Neural cell (in vitro differentiated cells): ENCODE measurements at regions not wholly inside any gene's neighbourhood (a gene's known extent, or its start where the extent isn't known, plus 50 kb on each side); places are given as distances from the start of the nearest gene placed in this dataset.
A peak's percentile ranks its signal among the peaks of the same experiment; 100 is the strongest.

ENCODE experiments used
- H2AFZ ChIP-seq: fragments of 200-600, 300-800 bp; sonication (generic), shearing (Covaris generic); 2 replicates; pipeline ENCODE4 v1.6.0; 2014; ENCODE audit warnings: low read depth, mild to moderate bottlenecking, antibody characterized with exemption, low read length, moderate library complexity
- H3F3A ChIP-seq: fragments of 200-600 bp; shearing (Covaris generic); 2 replicates; pipeline ENCODE4 v1.6.1; 2016; ENCODE audit warnings: mild to moderate bottlenecking, moderate library complexity, mixed read lengths, antibody characterized with exemption, low read length; ENCODE audit not compliant: insufficient read depth, poor library complexity, severe bottlenecking
- H3K27ac ChIP-seq: fragments of 200-600, 300-800 bp; sonication (generic), shearing (Covaris generic); 2 replicates; pipeline ENCODE4 v1.5.1; 2014; ENCODE audit warnings: mild to moderate bottlenecking, low read length, moderate library complexity
- H3K27me3 ChIP-seq: fragments of 300-800, 200-600 bp; sonication (generic), shearing (Covaris generic); 2 replicates; pipeline ENCODE4 v1.6.0; 2014; ENCODE audit warnings: mild to moderate bottlenecking, low read depth, low read length, moderate library complexity; ENCODE audit not compliant: insufficient read depth
- H3K36me3 ChIP-seq: fragments of 300-800, 200-600 bp; sonication (generic), shearing (Covaris generic); 2 replicates; pipeline ENCODE4 v1.5.1; 2014; ENCODE audit warnings: mild to moderate bottlenecking, antibody characterized with exemption, low read length, moderate library complexity; ENCODE audit not compliant: insufficient read depth
- H3K4me2 ChIP-seq: fragments of 300-800, 200-600 bp; sonication (generic), shearing (Covaris generic); 2 replicates; pipeline ENCODE4 v1.6.0; 2014; ENCODE audit warnings: mild to moderate bottlenecking, low read length
- H3K4me3 ChIP-seq: fragments of 300-800, 200-600 bp; sonication (generic), shearing (Covaris generic); 2 replicates; pipeline ENCODE4 v1.5.1; 2014; ENCODE audit warnings: mild to moderate bottlenecking, low read length, moderate library complexity
- H3K79me2 ChIP-seq: fragments of 200-600 bp; shearing (Covaris generic); replicated peaks from 2 replicates; pipeline ENCODE4 v1.6.0; 2014; ENCODE audit warnings: mild to moderate bottlenecking, low read length, moderate library complexity; ENCODE audit not compliant: insufficient read depth
- H3K9ac ChIP-seq: fragments of 300-800, 200-600 bp; sonication (generic), shearing (Covaris generic); 2 replicates; pipeline ENCODE4 v1.6.1; 2016; ENCODE audit warnings: mild to moderate bottlenecking, low read length, mixed read lengths
- H3K9me2 ChIP-seq: fragments of 200-600 bp; shearing (Covaris generic); 2 replicates; pipeline ENCODE4 v1.6.1; 2016; ENCODE audit warnings: mild to moderate bottlenecking, low read length, mixed read lengths; ENCODE audit not compliant: insufficient read depth
- H3K9me3 ChIP-seq: fragments of 200-600, 300-800 bp; sonication (generic), shearing (Covaris generic); 2 replicates; pipeline ENCODE4 v1.6.1; 2016; ENCODE audit warnings: mild to moderate bottlenecking, mixed run types, low read length, moderate library complexity, mixed read lengths
- H4K20me1 ChIP-seq: fragments of 200-600 bp; shearing (Covaris generic); 2 replicates; pipeline ENCODE4 v1.6.1; 2016; ENCODE audit warnings: mild to moderate bottlenecking, mixed run types; ENCODE audit not compliant: insufficient read depth
- EP300 ChIP-seq: fragments of 450-650 bp; conservative IDR thresholded peaks from 2 replicates; pipeline ENCODE4 v1.6.1; 2014; ENCODE audit warnings: antibody characterized with exemption, mild to moderate bottlenecking, moderate library complexity; ENCODE audit not compliant: poor library complexity, severe bottlenecking
- MXI1 ChIP-seq: fragments of 450-650 bp; conservative IDR thresholded peaks from 2 replicates; pipeline ENCODE4 v1.6.1; 2014; ENCODE audit warnings: antibody characterized with exemption, mild to moderate bottlenecking; ENCODE audit not compliant: poor library complexity, severe bottlenecking
- POLR2AphosphoS5 ChIP-seq: IDR thresholded peaks from 2 replicates; pipeline ENCODE4 v1.6.1; 2012
- RAD21 ChIP-seq: fragments of 450-650 bp; conservative IDR thresholded peaks from 2 replicates; pipeline ENCODE4 v1.6.1; 2014; ENCODE audit warnings: antibody characterized with exemption, mild to moderate bottlenecking, moderate library complexity
- SMC3 ChIP-seq: fragments of 450-650 bp; conservative IDR thresholded peaks from 2 replicates; pipeline ENCODE4 v1.6.1; 2014; ENCODE audit warnings: antibody characterized with exemption, mild to moderate bottlenecking, moderate library complexity; ENCODE audit not compliant: poor library complexity
- TAF1 ChIP-seq: IDR thresholded peaks from 2 replicates; pipeline ENCODE4 v1.6.1; 2012; ENCODE audit warnings: low read depth
- TF ChIP-seq, protein P1 (sequence below): IDR thresholded peaks from 2 replicates; pipeline ENCODE4 v1.6.1; 2012; ENCODE audit warnings: borderline replicate concordance
- TF ChIP-seq, protein P2 (sequence below): fragments of 450-650 bp; IDR thresholded peaks from 2 replicates; pipeline ENCODE4 v1.5.1; 2014; ENCODE audit warnings: antibody characterized with exemption, mild to moderate bottlenecking, moderate library complexity; ENCODE audit not compliant: poor library complexity, severe bottlenecking

DNA sequence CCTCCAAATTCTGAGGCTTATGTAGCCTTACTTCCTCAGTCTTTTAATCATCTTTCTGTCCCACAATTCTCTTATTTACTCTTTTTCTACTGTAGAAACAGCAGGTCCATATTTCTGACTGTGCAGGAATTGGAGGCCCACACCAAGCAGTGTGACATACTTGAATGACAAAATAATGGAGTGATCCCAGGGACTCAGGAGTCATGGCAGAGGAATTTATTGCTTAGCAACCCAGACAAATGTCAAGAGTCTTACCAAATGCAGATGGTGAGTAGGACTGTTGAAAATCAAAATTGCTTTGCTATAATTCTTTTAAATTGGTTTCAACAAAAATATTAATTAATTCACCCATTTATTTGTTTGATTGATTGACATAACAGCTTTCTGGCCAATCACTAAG lies 59.9 kb downstream of the HTR1B start:
- H4K20me1 ChIP-seq: no peaks in the 10 kb centered on the region
- H3K9me2 ChIP-seq: no peaks in the 10 kb centered on the region
- TF ChIP-seq, protein P1, sequence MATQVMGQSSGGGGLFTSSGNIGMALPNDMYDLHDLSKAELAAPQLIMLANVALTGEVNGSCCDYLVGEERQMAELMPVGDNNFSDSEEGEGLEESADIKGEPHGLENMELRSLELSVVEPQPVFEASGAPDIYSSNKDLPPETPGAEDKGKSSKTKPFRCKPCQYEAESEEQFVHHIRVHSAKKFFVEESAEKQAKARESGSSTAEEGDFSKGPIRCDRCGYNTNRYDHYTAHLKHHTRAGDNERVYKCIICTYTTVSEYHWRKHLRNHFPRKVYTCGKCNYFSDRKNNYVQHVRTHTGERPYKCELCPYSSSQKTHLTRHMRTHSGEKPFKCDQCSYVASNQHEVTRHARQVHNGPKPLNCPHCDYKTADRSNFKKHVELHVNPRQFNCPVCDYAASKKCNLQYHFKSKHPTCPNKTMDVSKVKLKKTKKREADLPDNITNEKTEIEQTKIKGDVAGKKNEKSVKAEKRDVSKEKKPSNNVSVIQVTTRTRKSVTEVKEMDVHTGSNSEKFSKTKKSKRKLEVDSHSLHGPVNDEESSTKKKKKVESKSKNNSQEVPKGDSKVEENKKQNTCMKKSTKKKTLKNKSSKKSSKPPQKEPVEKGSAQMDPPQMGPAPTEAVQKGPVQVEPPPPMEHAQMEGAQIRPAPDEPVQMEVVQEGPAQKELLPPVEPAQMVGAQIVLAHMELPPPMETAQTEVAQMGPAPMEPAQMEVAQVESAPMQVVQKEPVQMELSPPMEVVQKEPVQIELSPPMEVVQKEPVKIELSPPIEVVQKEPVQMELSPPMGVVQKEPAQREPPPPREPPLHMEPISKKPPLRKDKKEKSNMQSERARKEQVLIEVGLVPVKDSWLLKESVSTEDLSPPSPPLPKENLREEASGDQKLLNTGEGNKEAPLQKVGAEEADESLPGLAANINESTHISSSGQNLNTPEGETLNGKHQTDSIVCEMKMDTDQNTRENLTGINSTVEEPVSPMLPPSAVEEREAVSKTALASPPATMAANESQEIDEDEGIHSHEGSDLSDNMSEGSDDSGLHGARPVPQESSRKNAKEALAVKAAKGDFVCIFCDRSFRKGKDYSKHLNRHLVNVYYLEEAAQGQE: no peak
- TF ChIP-seq, protein P2, sequence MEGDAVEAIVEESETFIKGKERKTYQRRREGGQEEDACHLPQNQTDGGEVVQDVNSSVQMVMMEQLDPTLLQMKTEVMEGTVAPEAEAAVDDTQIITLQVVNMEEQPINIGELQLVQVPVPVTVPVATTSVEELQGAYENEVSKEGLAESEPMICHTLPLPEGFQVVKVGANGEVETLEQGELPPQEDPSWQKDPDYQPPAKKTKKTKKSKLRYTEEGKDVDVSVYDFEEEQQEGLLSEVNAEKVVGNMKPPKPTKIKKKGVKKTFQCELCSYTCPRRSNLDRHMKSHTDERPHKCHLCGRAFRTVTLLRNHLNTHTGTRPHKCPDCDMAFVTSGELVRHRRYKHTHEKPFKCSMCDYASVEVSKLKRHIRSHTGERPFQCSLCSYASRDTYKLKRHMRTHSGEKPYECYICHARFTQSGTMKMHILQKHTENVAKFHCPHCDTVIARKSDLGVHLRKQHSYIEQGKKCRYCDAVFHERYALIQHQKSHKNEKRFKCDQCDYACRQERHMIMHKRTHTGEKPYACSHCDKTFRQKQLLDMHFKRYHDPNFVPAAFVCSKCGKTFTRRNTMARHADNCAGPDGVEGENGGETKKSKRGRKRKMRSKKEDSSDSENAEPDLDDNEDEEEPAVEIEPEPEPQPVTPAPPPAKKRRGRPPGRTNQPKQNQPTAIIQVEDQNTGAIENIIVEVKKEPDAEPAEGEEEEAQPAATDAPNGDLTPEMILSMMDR: no peak
- TF ChIP-seq TAF1 (no peak), SMC3 (no peak), POLR2AphosphoS5 (no peak), EP300 (peak; percentile 63), MXI1 (no peak), RAD21 (no peak)
- no peaks in the 10 kb centered on the region for H3K79me2 ChIP-seq
- H3K27ac ChIP-seq: peak overlapping the region; percentile 0
- H2AFZ ChIP-seq: no peak overlapping the region
- peak overlapping the region; percentile 3 for H3K4me2 ChIP-seq
- no peaks in the 10 kb centered on the region for H3K9me3 ChIP-seq
- H3K36me3 ChIP-seq: no peaks in the 10 kb centered on the region
- no peaks in the 10 kb centered on the region for H3K27me3 ChIP-seq
- no peaks in the 10 kb centered on the region for H3F3A ChIP-seq
- H3K4me3 ChIP-seq: peak overlapping the region; percentile 36
- H3K9ac ChIP-seq: no peak overlapping the region

DNA sequence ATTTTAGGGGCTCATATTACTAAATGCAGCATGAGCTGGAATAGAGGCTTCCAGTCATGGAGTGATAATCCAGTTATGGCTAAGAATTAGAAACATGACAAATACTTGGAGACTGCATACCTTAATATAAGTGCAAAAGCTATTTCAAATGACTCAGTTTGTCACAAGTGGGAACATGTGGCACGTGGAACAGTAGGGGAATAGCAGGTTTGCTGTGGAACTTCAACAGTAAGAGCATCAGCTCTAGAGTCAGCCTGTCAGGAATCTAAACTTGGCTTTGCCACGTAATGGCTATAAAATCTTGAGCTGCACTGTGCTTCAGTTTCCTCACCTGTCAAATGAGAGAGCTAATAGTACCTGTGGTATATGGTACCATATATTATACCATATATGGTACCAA lies 62.1 kb downstream of the HTR1B start:
- Histone ChIP-seq H3K9ac (no peak overlapping the region), H3K9me2 (no peaks in the 10 kb centered on the region), H3K36me3 (no peaks in the 10 kb centered on the region), H3K4me2 (no peak overlapping the region), H3K27ac (no peak overlapping the region), H3K79me2 (no peaks in the 10 kb centered on the region), H3K9me3 (no peaks in the 10 kb centered on the region), H3F3A (no peaks in the 10 kb centered on the region), H3K4me3 (no peak overlapping the region), H4K20me1 (no peaks in the 10 kb centered on the region), H3K27me3 (no peaks in the 10 kb centered on the region), H2AFZ (no peak overlapping the region)
- TF ChIP-seq, protein P1: no peak
- no peak for TF ChIP-seq RAD21
